Spinal cord (tissue), 9 donors: ENCODE measurements at regions not wholly inside any gene's neighbourhood (a gene's known extent, or its start where the extent isn't known, plus 50 kb on each side); places are given as distances from the start of the nearest gene placed in this dataset.
"Not testable (repeated sequence)": the region's sequence is repeated elsewhere in the genome, so short reads cannot be mapped to it uniquely, and the experiment has no call there.

Experiments
- DNase-seq, 6 donors: peaks; one replicate each; pipeline versions ENCODE4 v3.0.0 to v3.0.0-alpha.2; 2013 to 2015; ENCODE audit warnings: low spot score in 6 of 6, low read depth in 4 of 6
- H3K27ac ChIP-seq: one replicate; pipeline ENCODE4 v1.5.1; 2013; ENCODE audit warnings: low read depth, low read length, control low read depth
- H3K27me3 ChIP-seq: one replicate; pipeline ENCODE4 v1.6.1; 2013; ENCODE audit warnings: low read length; ENCODE audit not compliant: control insufficient read depth, insufficient read depth
- H3K36me3 ChIP-seq: one replicate; pipeline ENCODE4 v1.6.1; 2013; ENCODE audit warnings: low read length; ENCODE audit not compliant: control insufficient read depth, insufficient read depth
- H3K4me1 ChIP-seq: one replicate; pipeline ENCODE4 v1.6.1; 2013; ENCODE audit warnings: low read length; ENCODE audit not compliant: control insufficient read depth, insufficient read depth
- H3K4me3 ChIP-seq: one replicate; pipeline ENCODE4 v1.5.1; 2013; ENCODE audit warnings: low read depth, low read length, control low read depth
- H3K9me3 ChIP-seq: one replicate; pipeline ENCODE4 v1.6.1; 2013; ENCODE audit warnings: low read length; ENCODE audit not compliant: control insufficient read depth, insufficient read depth
- WGBS: methylation state at CpG from one replicate; pipeline ENCODE4 v1.1.5; 2013; ENCODE audit warnings: missing lambda C conversion rate; ENCODE audit not compliant: insufficient coverage; 5-methylcytosine and 5-hydroxymethylcytosine counted together
- donor health status: healthy.

- DNase-seq = no peak
- Histone ChIP-seq H3K4me1 (no peaks in the 10 kb centered on the region), H3K27me3 (no peaks in the 10 kb centered on the region), H3K4me3 (no peak overlapping the region), H3K27ac (no peak overlapping the region), H3K9me3 (no peaks in the 10 kb centered on the region), H3K36me3 (no peaks in the 10 kb centered on the region)
- WGBS = no CpG with 5 or more reads among the region's 2 CpGs
These were observed 130.6 kb upstream of the CAV2 start for GRCh38 chr7:116368965-116369364.

- not testable (repeated sequence) for DNase-seq, H3K4me1 ChIP-seq, H3K9me3 ChIP-seq, H3K4me3 ChIP-seq, H3K36me3 ChIP-seq, H3K27me3 ChIP-seq, H3K27ac ChIP-seq
- 95% methylated on average over 7 of the region's 7 CpGs for WGBS
These were observed 128.0 kb upstream of the CAV2 start for GRCh38 chr7:116371536-116371935.

GRCh38 chr7:116373229-116373628 is 126.3 kb upstream of the CAV2 start:
- not testable (repeated sequence) for H3K27me3 ChIP-seq, H3K4me3 ChIP-seq, H3K27ac ChIP-seq, H3K36me3 ChIP-seq, H3K9me3 ChIP-seq, H3K4me1 ChIP-seq, DNase-seq
- no CpG with 5 or more reads among the region's 3 CpGs for WGBS

GRCh38 chr7:116377721-116378120 is 121.8 kb upstream of the CAV2 start:
- no peaks in the 10 kb centered on the region for H3K4me1 ChIP-seq
- H3K27ac ChIP-seq = no peak overlapping the region
- DNase-seq = no peak
- no peak overlapping the region for H3K4me3 ChIP-seq
- no peaks in the 10 kb centered on the region for H3K36me3 ChIP-seq
- WGBS = no CpG with 5 or more reads among the region's 2 CpGs
- H3K9me3 ChIP-seq = no peaks in the 10 kb centered on the region
- no peaks in the 10 kb centered on the region for H3K27me3 ChIP-seq

GRCh38 chr7:116380025-116380424 is 119.5 kb upstream of the CAV2 start:
- no peak overlapping the region for H3K4me3 ChIP-seq
- H3K4me1 ChIP-seq = no peaks in the 10 kb centered on the region
- no CpG with 5 or more reads among the region's 1 CpG for WGBS
- no peaks in the 10 kb centered on the region for H3K9me3 ChIP-seq
- no peaks in the 10 kb centered on the region for H3K27me3 ChIP-seq
- H3K36me3 ChIP-seq = no peaks in the 10 kb centered on the region
- H3K27ac ChIP-seq = no peak overlapping the region
- DNase-seq = peak in 1 of 6 donors; percentile 38

GRCh38 chr7:116382375-116382774 is 117.2 kb upstream of the CAV2 start:
- H3K4me1 ChIP-seq = no peaks in the 10 kb centered on the region
- DNase-seq = no peak
- WGBS = no CpG with 5 or more reads among the region's 1 CpG
- H3K27me3 ChIP-seq = no peaks in the 10 kb centered on the region
- H3K9me3 ChIP-seq = no peaks in the 10 kb centered on the region
- no peak overlapping the region for H3K27ac ChIP-seq
- no peak overlapping the region for H3K4me3 ChIP-seq
- no peaks in the 10 kb centered on the region for H3K36me3 ChIP-seq

GRCh38 chr7:116384936-116385635 is 114.5 kb upstream of the CAV2 start:
- no peak overlapping the region for H3K4me3 ChIP-seq
- WGBS = no CpG with 5 or more reads among the region's 5 CpGs

GRCh38 chr7:116386674-116387073 is 112.9 kb upstream of the CAV2 start:
- no peak for DNase-seq

More at GRCh38 chr7:116384936-116385635, 114.5 kb upstream of the CAV2 start:
- no peak for DNase-seq
- Histone ChIP-seq H3K27ac (no peak overlapping the region), H3K27me3 (no peaks in the 10 kb centered on the region), H3K9me3 (no peaks in the 10 kb centered on the region), H3K36me3 (no peaks in the 10 kb centered on the region), H3K4me1 (no peaks in the 10 kb centered on the region)

GRCh38 chr7:116390363-116390762 is 109.2 kb upstream of the CAV2 start:
- no CpG with 5 or more reads among the region's 3 CpGs for WGBS
- H3K36me3 ChIP-seq = no peaks in the 10 kb centered on the region
- H3K27ac ChIP-seq = no peak overlapping the region
- no peaks in the 10 kb centered on the region for H3K4me1 ChIP-seq
- DNase-seq = peak in 1 of 6 donors; percentile 68
- no peaks in the 10 kb centered on the region for H3K9me3 ChIP-seq
- H3K4me3 ChIP-seq = no peak overlapping the region
- H3K27me3 ChIP-seq = no peaks in the 10 kb centered on the region

More at GRCh38 chr7:116386674-116387073, 112.9 kb upstream of the CAV2 start:
- H3K4me1 ChIP-seq = no peaks in the 10 kb centered on the region
- no peak overlapping the region for H3K4me3 ChIP-seq
- WGBS = 100% methylated on average over 2 of the region's 5 CpGs
- H3K36me3 ChIP-seq = no peaks in the 10 kb centered on the region
- H3K9me3 ChIP-seq = no peaks in the 10 kb centered on the region
- no peaks in the 10 kb centered on the region for H3K27me3 ChIP-seq
- no peak overlapping the region for H3K27ac ChIP-seq

GRCh38 chr7:116392806-116393205 is 106.7 kb upstream of the CAV2 start:
- no peaks in the 10 kb centered on the region for H3K4me1 ChIP-seq
- no peak overlapping the region for H3K4me3 ChIP-seq
- H3K27ac ChIP-seq = no peak overlapping the region
- no peaks in the 10 kb centered on the region for H3K27me3 ChIP-seq
- DNase-seq = no peak
- H3K36me3 ChIP-seq = no peaks in the 10 kb centered on the region
- no peaks in the 10 kb centered on the region for H3K9me3 ChIP-seq
